ENCODE measurements at regions not wholly inside any gene's neighbourhood (a gene's known extent, or its start where the extent isn't known, plus 50 kb on each side); places are given as distances from the start of the nearest gene placed in this dataset.

DNA sequence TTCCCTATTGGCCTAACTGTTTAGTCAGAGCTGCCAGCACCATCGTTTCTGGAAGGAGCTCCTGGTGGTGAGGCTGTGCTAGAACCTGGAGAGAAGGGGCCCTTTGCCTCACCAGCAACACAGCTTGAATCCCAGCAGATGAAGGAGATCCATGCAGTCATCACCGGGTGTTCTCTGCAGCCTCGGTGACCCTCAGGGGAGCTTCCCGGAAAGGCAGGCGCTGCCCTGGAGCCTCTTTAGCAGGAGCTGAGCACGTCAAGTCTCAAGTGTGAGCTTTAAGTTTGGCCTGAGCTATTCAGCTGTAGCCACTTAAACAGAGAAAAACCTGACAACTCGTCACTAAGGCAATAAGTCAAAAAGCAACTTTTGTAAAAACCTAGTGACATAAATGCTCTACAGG, 181.2 kb upstream of the FOXQ1 start:
- WGBS, 2 donors: 44 to 77% methylated on average over 1 to 4 of the region's 7 CpGs
- Histone ChIP-seq H3K27ac (no peak overlapping the region), H3K9me3 (no peaks in the 10 kb centered on the region), H3K4me3 (no peak overlapping the region), H3K4me1 (peaks cover 0 to 18% (median 10%) of the 10 kb centered on the region in 3 donors), H3K36me3 (no peaks in the 10 kb centered on the region), H3K27me3 (no peaks in the 10 kb centered on the region)
- no peak for TF ChIP-seq POLR2A (IDR thresholded peaks at IDR 0.05)
- TF ChIP-seq, protein P1, sequence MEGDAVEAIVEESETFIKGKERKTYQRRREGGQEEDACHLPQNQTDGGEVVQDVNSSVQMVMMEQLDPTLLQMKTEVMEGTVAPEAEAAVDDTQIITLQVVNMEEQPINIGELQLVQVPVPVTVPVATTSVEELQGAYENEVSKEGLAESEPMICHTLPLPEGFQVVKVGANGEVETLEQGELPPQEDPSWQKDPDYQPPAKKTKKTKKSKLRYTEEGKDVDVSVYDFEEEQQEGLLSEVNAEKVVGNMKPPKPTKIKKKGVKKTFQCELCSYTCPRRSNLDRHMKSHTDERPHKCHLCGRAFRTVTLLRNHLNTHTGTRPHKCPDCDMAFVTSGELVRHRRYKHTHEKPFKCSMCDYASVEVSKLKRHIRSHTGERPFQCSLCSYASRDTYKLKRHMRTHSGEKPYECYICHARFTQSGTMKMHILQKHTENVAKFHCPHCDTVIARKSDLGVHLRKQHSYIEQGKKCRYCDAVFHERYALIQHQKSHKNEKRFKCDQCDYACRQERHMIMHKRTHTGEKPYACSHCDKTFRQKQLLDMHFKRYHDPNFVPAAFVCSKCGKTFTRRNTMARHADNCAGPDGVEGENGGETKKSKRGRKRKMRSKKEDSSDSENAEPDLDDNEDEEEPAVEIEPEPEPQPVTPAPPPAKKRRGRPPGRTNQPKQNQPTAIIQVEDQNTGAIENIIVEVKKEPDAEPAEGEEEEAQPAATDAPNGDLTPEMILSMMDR (IDR thresholded peaks at IDR 0.05): no peak
- DNase-seq: no peak
- intact Hi-C loops (cut with DNase I): no loop called here

DNA sequence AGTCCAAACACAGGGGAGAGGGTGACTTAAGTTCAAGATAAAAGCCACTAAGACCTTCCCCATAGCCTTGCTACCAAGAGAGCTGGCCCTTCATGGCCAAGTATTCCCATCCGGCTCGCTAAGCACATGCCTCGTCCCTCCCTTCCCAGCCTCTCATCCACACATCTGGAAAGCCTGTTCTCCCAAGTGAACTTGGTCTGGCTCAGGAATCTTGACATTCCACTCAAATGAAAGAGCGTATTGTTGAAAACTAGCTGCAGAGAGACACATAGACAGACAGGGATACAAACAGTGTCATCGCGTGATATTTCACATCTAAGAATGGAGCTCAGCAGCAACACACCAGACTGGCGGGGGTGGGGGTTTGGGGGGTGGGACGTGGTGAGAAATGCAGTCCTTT, 182.8 kb upstream of the FOXQ1 start:
- no peak for TF ChIP-seq POLR2A (IDR thresholded peaks at IDR 0.05)
- intact Hi-C loops (cut with DNase I): no loop called here

DNA sequence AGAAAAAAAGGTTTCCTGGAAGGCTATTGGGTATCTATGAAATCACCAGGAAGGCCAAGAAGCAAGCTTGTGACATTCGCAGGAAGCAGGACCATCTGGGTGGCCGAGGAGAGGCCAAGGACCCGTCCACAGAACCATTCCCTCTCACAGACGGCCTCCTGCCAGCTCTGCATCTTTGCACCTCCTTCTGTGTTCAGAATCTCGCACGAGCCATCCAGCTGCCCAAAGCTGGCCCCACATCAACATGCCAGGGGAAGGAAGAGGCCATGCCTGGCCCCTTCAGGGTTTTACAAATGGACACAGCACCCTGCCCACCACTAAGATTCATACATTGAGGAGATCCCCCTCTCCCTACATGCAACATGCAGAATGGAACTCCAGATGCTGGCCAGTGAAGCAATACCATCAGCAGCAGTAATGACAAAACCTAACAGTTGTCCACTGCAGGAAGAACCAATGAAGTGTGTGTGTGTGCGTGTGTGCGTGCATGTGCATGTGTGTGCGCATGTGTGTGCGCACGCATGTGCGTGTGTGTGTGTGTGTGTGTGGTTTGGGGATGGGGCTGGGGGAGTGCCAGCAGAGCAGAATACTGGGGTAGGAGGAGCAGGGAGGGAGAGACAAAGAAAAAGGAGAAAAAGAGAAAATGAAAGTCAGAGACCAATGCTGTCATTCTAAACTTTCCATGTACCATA, 184.2 kb upstream of the FOXQ1 start:
- Histone ChIP-seq H3K27me3 (no peaks in the 10 kb centered on the region), H3K4me1 (peaks cover 0 to 30% (median 17%) of the 10 kb centered on the region in 3 donors), H3K27ac (no peak overlapping the region), H3K36me3 (no peaks in the 10 kb centered on the region), H3K4me3 (no peak overlapping the region), H3K9me3 (no peaks in the 10 kb centered on the region)
- WGBS, 2 donors: 85 to 96% methylated on average over 7 to 10 of the region's 12 CpGs
- no peak for DNase-seq
- no peak for TF ChIP-seq POLR2A (IDR thresholded peaks at IDR 0.05)
- TF ChIP-seq, protein P1 (IDR thresholded peaks at IDR 0.05): no peak
- intact Hi-C loops (cut with DNase I): no loop called here

More for the DNA sequence above, 182.8 kb upstream of the FOXQ1 start:
- 59 to 86% methylated on average over 7 to 8 of the region's 8 CpGs for WGBS, 2 donors
- H3K9me3 ChIP-seq: no peaks in the 10 kb centered on the region
- H3K4me3 ChIP-seq: no peak overlapping the region
- DNase-seq: no peak
- peaks cover 0 to 30% (median 17%) of the 10 kb centered on the region in 3 donors for H3K4me1 ChIP-seq
- H3K27me3 ChIP-seq: no peaks in the 10 kb centered on the region
- H3K27ac ChIP-seq: no peak overlapping the region
- no peaks in the 10 kb centered on the region for H3K36me3 ChIP-seq

DNA sequence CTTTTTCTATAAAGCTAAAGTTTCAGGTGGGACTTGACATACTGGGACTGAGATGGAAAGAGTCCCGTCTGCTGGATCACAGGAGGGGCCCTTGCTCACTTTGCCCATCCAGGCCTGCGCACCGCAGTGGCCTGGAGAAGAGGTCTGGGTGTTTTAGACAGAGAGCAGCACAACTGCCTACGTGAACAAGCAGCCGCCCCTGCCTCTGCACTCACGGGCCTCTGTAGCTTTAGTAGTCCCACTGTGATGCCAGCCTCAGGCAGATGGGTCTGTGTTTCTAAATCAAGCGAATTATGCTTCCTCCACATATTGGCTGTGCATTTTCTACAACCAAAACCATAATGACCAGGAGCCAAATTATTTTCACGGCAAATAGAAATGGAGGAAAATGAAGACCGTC, 184.8 kb upstream of the FOXQ1 start:
- Histone ChIP-seq H3K4me1 (peaks cover 0 to 24% (median 15%) of the 10 kb centered on the region in 3 donors), H3K27ac (no peak overlapping the region), H3K27me3 (no peaks in the 10 kb centered on the region), H3K9me3 (no peaks in the 10 kb centered on the region), H3K4me3 (no peak overlapping the region), H3K36me3 (no peaks in the 10 kb centered on the region)
- no peak for DNase-seq
- 89 to 96% methylated on average over 3 to 4 of the region's 9 CpGs for WGBS, 2 donors
- intact Hi-C loops (cut with DNase I): no loop called here
- TF ChIP-seq, protein P1 (IDR thresholded peaks at IDR 0.05): no peak
- no peak for TF ChIP-seq POLR2A (IDR thresholded peaks at IDR 0.05)

DNA sequence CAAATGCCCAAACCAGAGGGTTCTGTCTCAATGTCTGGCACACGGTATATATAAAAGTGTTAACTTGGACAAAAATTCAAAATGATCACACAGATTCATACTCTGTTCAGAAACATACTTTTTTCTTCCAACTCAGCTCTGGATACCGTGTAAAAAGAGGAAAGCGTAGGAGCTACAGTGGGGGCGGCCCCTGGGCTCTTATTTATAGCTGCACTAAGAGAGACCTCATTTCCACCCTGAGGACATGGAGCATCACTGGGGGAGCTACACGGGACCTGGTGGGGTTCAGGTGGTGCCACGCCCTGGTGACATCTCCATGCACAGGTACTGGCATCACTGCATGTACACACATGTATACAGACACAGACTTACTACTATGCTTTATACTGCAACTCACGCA, 185.9 kb upstream of the FOXQ1 start:
- Histone ChIP-seq H3K27me3 (no peaks in the 10 kb centered on the region), H3K36me3 (no peaks in the 10 kb centered on the region), H3K9me3 (no peaks in the 10 kb centered on the region), H3K27ac (no peak overlapping the region), H3K4me1 (peaks cover 0 to 13% (median 7%) of the 10 kb centered on the region in 3 donors), H3K4me3 (no peak overlapping the region)
- no peak for DNase-seq
- intact Hi-C loops (cut with DNase I): no loop called here
- TF ChIP-seq POLR2A (IDR thresholded peaks at IDR 0.05): no peak
- TF ChIP-seq, protein P1 (IDR thresholded peaks at IDR 0.05): no peak
- 73 to 84% methylated on average over 6 to 7 of the region's 7 CpGs for WGBS, 2 donors

Measured in esophagus squamous epithelium (tissue), 5 donors.